Tibial nerve (tissue), 4 donors: ENCODE measurements at regions not wholly inside any gene's neighbourhood (a gene's known extent, or its start where the extent isn't known, plus 50 kb on each side); places are given as distances from the start of the nearest gene placed in this dataset.

Experiments used
- DNase-seq, 2 donors: peaks; one replicate each; pipeline ENCODE4 v3.0.0-alpha.2; 2019; ENCODE audit warnings: low spot score in 2 of 2
- H3K27ac ChIP-seq, 4 donors: fragments of 200-600 bp; sonication (generic) in 3 of 4; one replicate each; pipeline ENCODE4 v1.5.1; 2017 to 2019; ENCODE audit warnings: mild to moderate bottlenecking in 1 of 4
- H3K27me3 ChIP-seq, 2 donors: fragments of 200-600 bp; sonication (generic) in 1 of 2; one replicate each; pipeline versions ENCODE4 v1.5.1 to v1.6.0; 2017 to 2019
- H3K36me3 ChIP-seq, 3 donors: fragments of 200-600 bp; sonication (generic); one replicate each; pipeline ENCODE4 v1.5.1; 2018 to 2019
- H3K4me1 ChIP-seq, 4 donors: fragments of 200-600 bp; sonication (generic) in 3 of 4; one replicate each; pipeline ENCODE4 v1.5.1; 2017 to 2019
- H3K4me3 ChIP-seq, 4 donors: fragments of 200-600 bp; sonication (generic) in 3 of 4; one replicate each; pipeline ENCODE4 v1.5.1; 2017 to 2019; ENCODE audit warnings: mild to moderate bottlenecking in 1 of 4, moderate library complexity in 1 of 4
- H3K9me3 ChIP-seq, 4 donors: fragments of 200-600 bp; sonication (generic) in 3 of 4; one replicate each; pipeline ENCODE4 v1.5.1; 2017 to 2019
- EP300 ChIP-seq, 2 donors: sonication (generic); formaldehyde crosslinking; IDR thresholded peaks; one replicate each; pipeline ENCODE4 v1.6.1; 2017; ENCODE audit warnings: antibody characterized with exemption in 2 of 2, mild to moderate bottlenecking in 1 of 2
- POLR2A ChIP-seq, 2 donors: fragments of 450-650 bp; IDR thresholded peaks; one replicate each; pipeline ENCODE4 v1.6.1; 2017; ENCODE audit warnings: antibody characterized with exemption in 2 of 2, mild to moderate bottlenecking in 2 of 2, moderate library complexity in 2 of 2
- WGBS, 2 donors: methylation state at CpG; one replicate each; pipeline ENCODE4 v1.1.5; 2018; 5-methylcytosine and 5-hydroxymethylcytosine counted together
- TF ChIP-seq, protein P1 (sequence below), 5 experiments: fragments of 200-600 bp in 3 of 5; fragments of 450-650 bp in 2 of 5; sonication (generic) in 3 of 5; IDR thresholded peaks; one replicate each; pipeline ENCODE4 v1.5.1; 2016 to 2019; ENCODE audit warnings: antibody characterized with exemption in 5 of 5, mild to moderate bottlenecking in 3 of 5, moderate library complexity in 2 of 5

DNA sequence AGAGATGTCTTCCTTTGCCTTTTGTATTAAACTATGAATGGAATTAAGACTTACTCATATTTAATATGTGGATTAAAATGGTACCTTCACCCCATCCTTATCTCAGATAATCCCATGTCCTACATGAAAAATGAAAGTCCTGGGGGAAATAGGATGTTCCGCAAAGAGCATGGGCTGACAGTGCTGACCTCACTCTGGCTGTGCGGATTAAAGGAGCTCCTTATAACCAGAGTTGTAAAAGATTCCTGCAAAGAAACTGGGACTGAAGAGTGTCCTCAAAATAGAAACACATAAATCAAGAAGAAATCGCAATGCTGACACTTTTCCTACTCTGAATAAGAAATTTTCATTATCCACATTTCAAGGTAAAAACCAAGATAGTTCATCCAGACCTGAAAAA, 384.5 kb downstream of the LIG4 start:
- Histone ChIP-seq H3K27ac (no peak overlapping the region), H3K36me3 (no peaks in the 10 kb centered on the region), H3K4me1 (no peaks in the 10 kb centered on the region), H3K27me3 (no peaks in the 10 kb centered on the region), H3K9me3 (no peaks in the 10 kb centered on the region), H3K4me3 (no peak overlapping the region)
- WGBS, 2 donors: 65 to 66% methylated on average over 3 of the region's 3 CpGs
- no peak for DNase-seq
- TF ChIP-seq POLR2A (IDR thresholded peaks at IDR 0.05): no peak
- no peak for TF ChIP-seq EP300 (IDR thresholded peaks at IDR 0.05)
- TF ChIP-seq, protein P1, sequence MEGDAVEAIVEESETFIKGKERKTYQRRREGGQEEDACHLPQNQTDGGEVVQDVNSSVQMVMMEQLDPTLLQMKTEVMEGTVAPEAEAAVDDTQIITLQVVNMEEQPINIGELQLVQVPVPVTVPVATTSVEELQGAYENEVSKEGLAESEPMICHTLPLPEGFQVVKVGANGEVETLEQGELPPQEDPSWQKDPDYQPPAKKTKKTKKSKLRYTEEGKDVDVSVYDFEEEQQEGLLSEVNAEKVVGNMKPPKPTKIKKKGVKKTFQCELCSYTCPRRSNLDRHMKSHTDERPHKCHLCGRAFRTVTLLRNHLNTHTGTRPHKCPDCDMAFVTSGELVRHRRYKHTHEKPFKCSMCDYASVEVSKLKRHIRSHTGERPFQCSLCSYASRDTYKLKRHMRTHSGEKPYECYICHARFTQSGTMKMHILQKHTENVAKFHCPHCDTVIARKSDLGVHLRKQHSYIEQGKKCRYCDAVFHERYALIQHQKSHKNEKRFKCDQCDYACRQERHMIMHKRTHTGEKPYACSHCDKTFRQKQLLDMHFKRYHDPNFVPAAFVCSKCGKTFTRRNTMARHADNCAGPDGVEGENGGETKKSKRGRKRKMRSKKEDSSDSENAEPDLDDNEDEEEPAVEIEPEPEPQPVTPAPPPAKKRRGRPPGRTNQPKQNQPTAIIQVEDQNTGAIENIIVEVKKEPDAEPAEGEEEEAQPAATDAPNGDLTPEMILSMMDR (IDR thresholded peaks at IDR 0.05): no peak

DNA sequence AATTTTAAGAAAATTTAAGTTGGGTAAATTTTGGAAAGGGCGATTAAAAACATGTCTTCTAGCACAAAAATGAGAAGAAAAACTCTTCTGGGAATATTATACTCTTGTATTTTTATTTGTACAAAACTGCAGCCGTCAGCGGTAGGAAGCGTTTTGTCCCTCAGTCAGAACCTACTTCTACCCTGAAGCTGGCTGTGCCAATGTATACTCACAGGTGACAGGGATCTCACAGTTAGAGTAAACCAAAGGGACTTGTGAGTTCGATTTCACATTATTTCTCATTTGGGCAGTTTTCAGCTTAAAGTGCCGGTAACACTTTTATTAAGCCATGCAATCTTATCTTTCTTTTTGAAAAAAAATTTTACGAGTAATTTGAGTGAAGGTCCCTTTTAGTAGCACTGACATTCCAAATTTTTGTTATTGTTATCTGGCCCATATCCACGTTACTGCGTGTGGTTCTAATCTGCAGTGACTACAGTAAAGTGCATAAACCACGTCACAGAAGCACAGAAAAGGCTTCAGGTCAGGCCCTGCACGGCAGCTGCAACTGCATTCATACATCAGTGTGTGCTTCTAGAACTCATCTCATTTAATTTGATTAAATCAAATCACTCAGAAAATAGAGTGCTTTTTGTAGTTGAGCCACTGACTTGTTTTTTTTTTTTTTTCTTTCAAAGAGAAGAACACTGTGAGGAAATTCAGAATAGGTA, 387.3 kb downstream of the LIG4 start:
- Histone ChIP-seq H3K9me3 (no peaks in the 10 kb centered on the region), H3K27ac (no peak overlapping the region), H3K4me1 (no peaks in the 10 kb centered on the region), H3K36me3 (no peaks in the 10 kb centered on the region), H3K27me3 (no peaks in the 10 kb centered on the region), H3K4me3 (no peak overlapping the region)
- WGBS, 2 donors: 66 to 70% methylated on average over 11 of the region's 11 CpGs
- DNase-seq: no peak
- no peak for TF ChIP-seq EP300 (IDR thresholded peaks at IDR 0.05)
- TF ChIP-seq POLR2A (IDR thresholded peaks at IDR 0.05): no peak
- TF ChIP-seq, protein P1 (IDR thresholded peaks at IDR 0.05): no peak

DNA sequence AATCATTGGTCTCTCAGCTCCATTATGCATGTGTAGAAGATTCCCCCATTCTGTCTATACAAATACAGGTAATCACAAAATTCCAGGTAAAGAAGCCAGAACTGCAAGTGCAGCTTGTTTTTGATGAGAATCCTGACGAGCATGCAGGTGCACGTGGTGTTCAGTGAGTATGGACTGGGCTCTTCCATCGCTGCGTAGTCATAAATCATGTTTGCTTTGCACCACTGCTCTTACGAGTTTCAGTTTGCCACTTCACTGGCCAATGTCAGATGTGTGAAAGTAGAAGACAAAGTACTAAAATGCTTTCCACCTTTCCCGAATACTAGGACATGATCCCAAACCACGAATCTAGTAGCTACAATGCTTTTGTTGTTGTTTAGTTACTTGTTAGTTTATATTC, 390.7 kb downstream of the LIG4 start:
- Histone ChIP-seq H3K27me3 (no peaks in the 10 kb centered on the region), H3K9me3 (no peaks in the 10 kb centered on the region), H3K36me3 (no peaks in the 10 kb centered on the region), H3K27ac (no peak overlapping the region), H3K4me3 (no peak overlapping the region), H3K4me1 (no peaks in the 10 kb centered on the region)
- WGBS, 2 donors: 87 to 92% methylated on average over 7 of the region's 7 CpGs
- DNase-seq: no peak
- TF ChIP-seq EP300 (IDR thresholded peaks at IDR 0.05) (no peak), POLR2A (IDR thresholded peaks at IDR 0.05) (no peak)
- TF ChIP-seq, protein P1 (IDR thresholded peaks at IDR 0.05): no peak

DNA sequence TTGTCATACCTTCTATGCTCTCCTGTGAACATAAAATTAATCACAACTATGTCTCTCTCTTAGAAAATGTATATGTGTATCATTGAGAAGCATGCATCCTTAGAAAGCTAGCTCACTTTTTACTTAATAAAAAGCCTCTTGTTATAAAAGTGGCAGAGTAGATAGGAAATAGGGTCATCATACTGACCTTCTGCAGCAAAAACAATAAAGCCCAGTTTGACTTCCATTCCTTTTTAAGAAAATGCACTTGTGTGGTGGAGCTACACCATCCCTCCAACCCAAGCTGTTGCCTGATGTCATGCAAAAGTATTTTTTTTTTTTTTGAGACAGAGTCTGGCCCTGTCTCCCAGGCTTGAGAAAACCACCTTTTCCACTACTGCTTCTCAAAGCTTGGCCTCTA, 393.3 kb downstream of the LIG4 start:
- DNase-seq: no peak
- H3K36me3 ChIP-seq: no peaks in the 10 kb centered on the region
- no peaks in the 10 kb centered on the region for H3K4me1 ChIP-seq
- no peaks in the 10 kb centered on the region for H3K27me3 ChIP-seq
- TF ChIP-seq EP300 (IDR thresholded peaks at IDR 0.05) (no peak), POLR2A (IDR thresholded peaks at IDR 0.05) (no peak)
- TF ChIP-seq, protein P1 (IDR thresholded peaks at IDR 0.05): no peak
- H3K9me3 ChIP-seq: no peaks in the 10 kb centered on the region
- no peak overlapping the region for H3K27ac ChIP-seq
- no peak overlapping the region for H3K4me3 ChIP-seq

DNA sequence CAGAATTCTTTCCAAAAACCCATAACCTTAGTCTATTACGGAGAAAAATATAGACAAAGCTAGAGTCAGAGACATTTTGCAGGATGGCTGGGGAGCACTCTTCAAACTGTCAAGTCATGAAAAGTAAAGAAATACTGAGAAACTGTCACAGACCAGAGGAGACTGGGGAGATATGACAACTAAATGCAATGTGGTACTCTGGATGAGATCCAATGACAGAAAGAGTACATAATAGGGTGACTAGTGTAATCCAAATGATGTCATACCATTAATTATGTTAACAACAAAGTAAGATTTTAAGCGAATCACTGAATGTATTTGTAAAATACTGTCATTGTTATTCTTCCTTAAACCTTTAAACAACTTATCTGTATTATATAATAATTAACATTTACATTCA, 393.8 kb downstream of the LIG4 start:
- H3K4me1 ChIP-seq: no peaks in the 10 kb centered on the region
- no peaks in the 10 kb centered on the region for H3K27me3 ChIP-seq
- H3K4me3 ChIP-seq: no peak overlapping the region
- 60 to 61% methylated on average over 2 of the region's 2 CpGs for WGBS, 2 donors
- no peak for DNase-seq
- TF ChIP-seq EP300 (IDR thresholded peaks at IDR 0.05): no peak
- no peak for TF ChIP-seq POLR2A (IDR thresholded peaks at IDR 0.05)
- TF ChIP-seq, protein P1 (IDR thresholded peaks at IDR 0.05): no peak
- no peaks in the 10 kb centered on the region for H3K36me3 ChIP-seq
- H3K27ac ChIP-seq: no peak overlapping the region
- H3K9me3 ChIP-seq: no peaks in the 10 kb centered on the region
